WERI-Rb-1 (cell line): ENCODE measurements at regions not wholly inside any gene's neighbourhood (a gene's known extent, or its start where the extent isn't known, plus 50 kb on each side); places are given as distances from the start of the nearest gene placed in this dataset.

Experiments
- DNase-seq: peaks from one replicate; pipeline ENCODE4 v3.0.0-alpha.2; 2020
- H3K27ac ChIP-seq: fragments of 250-450 bp; sonication (Bioruptor Pico); 2 replicates; pipeline ENCODE4 v1.5.1; 2020; ENCODE audit warnings: mild to moderate bottlenecking, moderate library complexity
- H3K27me3 ChIP-seq: fragments of 250-450 bp; sonication (Bioruptor Pico); 2 replicates; pipeline ENCODE4 v1.5.1; 2021; ENCODE audit warnings: mild to moderate bottlenecking, low read depth, moderate library complexity; ENCODE audit not compliant: insufficient read depth, severe bottlenecking
- H3K36me3 ChIP-seq: fragments of 250-450 bp; sonication (Bioruptor Pico); 2 replicates; pipeline ENCODE4 v1.5.1; 2020; ENCODE audit warnings: mild to moderate bottlenecking, moderate library complexity
- H3K4me3 ChIP-seq: 2 replicates; pipeline ENCODE4 v1.5.1; 2011; ENCODE audit warnings: low read depth, mild to moderate bottlenecking, control low read depth, low read length
- H3K9me3 ChIP-seq: fragments of 250-450 bp; sonication (Bioruptor Pico); 2 replicates; pipeline ENCODE4 v1.5.1; 2021; ENCODE audit warnings: mild to moderate bottlenecking, moderate library complexity; ENCODE audit not compliant: severe bottlenecking
- CTCF ChIP-seq: IDR thresholded peaks from 2 replicates; pipeline ENCODE4 v1.5.1; 2011; ENCODE audit warnings: low read depth, mild to moderate bottlenecking, control low read depth, inconsistent platforms, low read length

GRCh38 chr7:81534996-81535395 is 234.9 kb downstream of the HGF start:
- DNase-seq = no peak

GRCh38 chr7:81534446-81534845 is 235.4 kb downstream of the HGF start:
- Histone ChIP-seq H3K27ac (no peak overlapping the region), H3K36me3 (no peaks in the 10 kb centered on the region), H3K9me3 (no peaks in the 10 kb centered on the region), H3K27me3 (no peaks in the 10 kb centered on the region), H3K4me3 (no peak overlapping the region)
- TF ChIP-seq CTCF = no peak
- DNase-seq = no peak

More at GRCh38 chr7:81534996-81535395, 234.9 kb downstream of the HGF start:
- Histone ChIP-seq H3K36me3 (no peaks in the 10 kb centered on the region), H3K27ac (no peak overlapping the region), H3K9me3 (no peaks in the 10 kb centered on the region), H3K4me3 (no peak overlapping the region), H3K27me3 (no peaks in the 10 kb centered on the region)
- no peak for TF ChIP-seq CTCF

GRCh38 chr7:81533931-81534330 is 235.9 kb downstream of the HGF start:
- DNase-seq = no peak
- Histone ChIP-seq H3K27me3 (no peaks in the 10 kb centered on the region), H3K9me3 (no peaks in the 10 kb centered on the region), H3K36me3 (no peaks in the 10 kb centered on the region), H3K4me3 (no peak overlapping the region), H3K27ac (no peak overlapping the region)
- TF ChIP-seq CTCF = no peak

GRCh38 chr7:81533426-81533825 is 236.4 kb downstream of the HGF start:
- DNase-seq = no peak
- no peak for TF ChIP-seq CTCF
- Histone ChIP-seq H3K4me3 (no peak overlapping the region), H3K27me3 (no peaks in the 10 kb centered on the region), H3K36me3 (no peaks in the 10 kb centered on the region), H3K27ac (no peak overlapping the region), H3K9me3 (no peaks in the 10 kb centered on the region)

- H3K27me3 ChIP-seq = no peaks in the 10 kb centered on the region
- TF ChIP-seq CTCF = no peak
- H3K36me3 ChIP-seq = no peaks in the 10 kb centered on the region
- H3K4me3 ChIP-seq = no peak overlapping the region
- H3K9me3 ChIP-seq = no peaks in the 10 kb centered on the region
- DNase-seq = no peak
- H3K27ac ChIP-seq = no peak overlapping the region
Measured at GRCh38 chr7:81529785-81530184, 240.1 kb downstream of the HGF start.

GRCh38 chr7:81527651-81528050 is 242.2 kb downstream of the HGF start:
- no peak for TF ChIP-seq CTCF
- Histone ChIP-seq H3K9me3 (no peaks in the 10 kb centered on the region), H3K27ac (no peak overlapping the region), H3K36me3 (no peaks in the 10 kb centered on the region), H3K27me3 (no peaks in the 10 kb centered on the region), H3K4me3 (no peak overlapping the region)
- no peak for DNase-seq
